Fibroblast of pulmonary artery (primary cell): ENCODE measurements at regions not wholly inside any gene's neighbourhood (a gene's known extent, or its start where the extent isn't known, plus 50 kb on each side); places are given as distances from the start of the nearest gene placed in this dataset.

Source experiments
- DNase-seq: peaks from one replicate; pipeline ENCODE4 v3.0.0-alpha.2; 2010; ENCODE audit warnings: low read depth
- H3K4me3 ChIP-seq: replicated peaks from 2 replicates; pipeline ENCODE4 v1.5.1; 2011; ENCODE audit warnings: low read depth, mild to moderate bottlenecking, control low read depth, low read length, moderate library complexity
- CTCF ChIP-seq: IDR thresholded peaks from 2 replicates; pipeline ENCODE4 v1.5.1; 2011; ENCODE audit warnings: mild to moderate bottlenecking, control low read depth, low read length, inconsistent platforms; ENCODE audit errors: missing control alignments

GRCh38 chr3:144221761-144222160 is 250.1 kb downstream of the DIPK2A start:
- no peak for TF ChIP-seq CTCF
- no peak for DNase-seq
- H3K4me3 ChIP-seq = no peak overlapping the region

GRCh38 chr3:144229330-144229729 is 257.7 kb downstream of the DIPK2A start:
- peak; percentile 59 for DNase-seq
- TF ChIP-seq CTCF = no peak
- no peak overlapping the region for H3K4me3 ChIP-seq

- peak; percentile 9 for DNase-seq
- H3K4me3 ChIP-seq = no peak overlapping the region
- TF ChIP-seq CTCF = no peak
Observed at GRCh38 chr3:144229953-144230352, 258.3 kb downstream of the DIPK2A start.

GRCh38 chr3:144235489-144235888 is 263.9 kb downstream of the DIPK2A start:
- no peak for DNase-seq
- no peak for TF ChIP-seq CTCF
- H3K4me3 ChIP-seq = no peak overlapping the region

- no peak overlapping the region for H3K4me3 ChIP-seq
- no peak for TF ChIP-seq CTCF
- DNase-seq = no peak
Observed at GRCh38 chr3:144237351-144237750, 265.7 kb downstream of the DIPK2A start.

GRCh38 chr3:144241404-144241803 is 269.8 kb downstream of the DIPK2A start:
- no peak for TF ChIP-seq CTCF
- H3K4me3 ChIP-seq = no peak overlapping the region
- no peak for DNase-seq

- no peak for TF ChIP-seq CTCF
- H3K4me3 ChIP-seq = no peak overlapping the region
- no peak for DNase-seq
Observed at GRCh38 chr3:144242747-144243146, 271.1 kb downstream of the DIPK2A start.
